Adipose tissue (tissue), 3 donors: ENCODE measurements at regions not wholly inside any gene's neighbourhood (a gene's known extent, or its start where the extent isn't known, plus 50 kb on each side); places are given as distances from the start of the nearest gene placed in this dataset.

ENCODE experiments used
- H3K27ac ChIP-seq: one replicate; pipeline ENCODE4 v1.5.1; 2013; ENCODE audit warnings: low read depth, low read length
- WGBS, 3 donors: extraction: QIAGEN DNeasy Blood & Tissue Kit; methylation state at CpG; one replicate each; pipeline ENCODE4 v1.1.7; 2013; 5-methylcytosine and 5-hydroxymethylcytosine counted together
- donor health status: healthy with polysubstance abuse.
- donor health status: Bipolar disorder and iron deficiency.
- donor health status: healthy.

DNA sequence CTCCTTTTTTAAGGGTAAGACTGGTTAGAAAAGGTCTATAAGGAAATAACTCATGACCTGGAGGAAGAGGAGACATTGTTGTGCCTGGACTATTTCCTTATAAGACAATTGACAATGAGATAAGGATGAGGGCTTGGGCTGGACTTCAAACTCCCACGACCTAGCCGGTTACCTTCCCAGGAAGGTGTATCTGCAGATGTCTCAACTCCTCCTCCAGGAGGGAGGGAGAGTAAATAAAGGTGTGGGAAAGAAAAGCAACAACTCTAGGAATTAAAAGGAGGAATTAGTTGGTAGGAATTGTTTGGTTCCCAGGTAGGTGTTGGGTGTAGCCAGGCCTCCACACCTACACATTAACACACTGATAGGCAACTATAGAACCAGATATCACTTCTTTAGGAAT lies 97.8 kb upstream of the TBL1XR1 start:
- WGBS, 3 donors = 61 to 85% (median 80%) methylated on average over 2 of the region's 2 CpGs
- no peak overlapping the region for H3K27ac ChIP-seq

DNA sequence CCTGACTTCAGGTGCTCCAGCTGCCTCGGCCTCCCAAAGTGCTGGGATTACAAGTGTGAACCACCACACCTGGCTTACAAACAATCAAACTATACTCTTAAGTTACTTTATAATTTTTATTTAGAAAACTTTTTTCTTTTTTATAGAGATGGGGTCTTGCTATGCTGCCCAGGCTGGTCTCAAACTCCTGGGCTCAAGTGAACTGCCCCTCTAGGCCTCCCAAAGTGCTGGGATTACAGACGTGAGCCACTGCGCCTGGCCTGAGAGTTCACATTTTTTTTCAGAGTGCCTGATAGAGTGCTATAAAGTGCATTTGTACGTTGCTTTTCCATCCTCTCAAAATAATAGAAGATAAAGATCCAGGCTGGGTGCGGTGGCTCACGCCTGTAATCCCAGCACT lies 102.0 kb upstream of the TBL1XR1 start:
- H3K27ac ChIP-seq = no peak overlapping the region
- WGBS, 3 donors = 97 to 98% (median 98%) methylated on average over 6 of the region's 6 CpGs

DNA sequence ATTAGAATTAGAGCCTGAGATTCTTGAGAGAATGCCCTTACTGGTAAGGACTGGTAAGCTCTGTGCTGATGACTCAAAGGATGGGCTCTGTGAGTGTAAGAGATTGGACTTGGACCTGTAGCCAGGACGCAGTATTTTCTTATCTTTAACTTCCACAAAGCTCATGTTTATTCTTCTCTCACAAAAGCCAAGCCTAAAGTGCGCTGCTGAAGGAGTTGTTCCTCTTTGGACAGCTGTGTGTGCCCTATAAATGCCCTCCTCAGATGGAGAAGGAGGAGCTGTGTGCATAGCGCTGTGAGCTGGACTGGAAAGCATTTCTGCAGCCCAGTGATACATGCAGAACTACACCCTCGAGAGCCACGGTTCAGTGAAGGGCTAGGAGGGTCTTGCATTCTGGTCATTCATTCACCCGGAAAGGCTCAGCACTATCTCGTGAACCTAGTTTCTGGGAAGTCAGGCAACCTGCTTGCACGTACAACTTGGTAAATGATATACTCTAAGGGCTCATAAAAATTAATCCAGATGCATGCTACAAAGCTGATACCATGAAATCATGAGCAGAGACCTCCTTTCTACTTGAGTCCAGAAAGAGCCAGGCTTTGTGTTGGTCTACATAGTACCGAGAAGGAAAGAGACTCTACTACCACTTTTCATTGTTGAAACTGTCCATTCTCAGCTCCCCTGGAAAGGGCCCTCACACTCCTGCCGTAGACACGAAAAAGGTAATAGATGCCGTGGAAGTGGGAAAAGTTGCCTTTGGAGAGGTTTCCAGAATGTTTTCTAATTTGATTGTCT lies 103.0 kb upstream of the TBL1XR1 start:
- WGBS, 3 donors = 40 to 55% (median 54%) methylated on average over 12 of the region's 12 CpGs
- H3K27ac ChIP-seq = no peak overlapping the region

DNA sequence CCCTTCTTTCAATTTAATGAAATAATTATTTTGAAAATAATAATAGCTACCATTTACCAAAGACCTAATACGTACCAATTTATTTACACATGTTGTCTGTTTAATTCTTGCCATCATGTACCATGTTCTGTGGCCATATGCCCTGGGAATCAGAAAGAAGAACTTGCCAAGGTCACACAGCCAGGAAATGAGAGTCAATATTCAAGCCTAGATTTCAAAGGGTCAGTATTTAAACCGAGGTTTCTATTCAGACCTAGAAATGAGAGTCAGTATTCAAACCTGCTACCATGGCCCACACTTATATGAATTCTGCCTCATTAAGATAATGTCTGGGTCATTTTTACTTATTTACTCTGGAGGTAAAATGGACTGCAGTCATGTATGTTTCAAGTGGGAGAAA lies 103.6 kb upstream of the TBL1XR1 start:
- H3K27ac ChIP-seq = no peak overlapping the region
- 31 to 87% (median 75%) methylated on average over 2 of the region's 2 CpGs for WGBS, 3 donors

DNA sequence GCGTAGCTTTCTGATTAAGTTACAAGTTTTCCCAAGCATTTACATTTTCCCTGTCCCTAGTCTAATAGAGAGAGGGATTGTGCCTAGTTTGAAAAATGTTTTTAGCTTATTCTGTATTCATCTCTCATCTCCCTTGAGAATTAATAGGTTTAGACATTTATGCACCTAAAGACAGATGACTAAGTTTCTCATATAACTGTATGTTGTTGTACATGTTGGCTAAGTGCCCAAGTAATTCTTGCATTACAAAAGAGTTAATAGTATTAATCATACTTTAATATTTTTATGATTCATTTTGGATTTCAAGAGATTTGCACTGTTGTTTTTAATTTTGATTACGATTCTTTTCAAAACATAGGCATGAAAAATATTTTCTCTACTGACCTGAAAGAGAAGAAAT lies 109.0 kb upstream of the TBL1XR1 start:
- 86 to 92% (median 91%) methylated on average over 2 of the region's 2 CpGs for WGBS, 3 donors
- H3K27ac ChIP-seq = no peak overlapping the region

DNA sequence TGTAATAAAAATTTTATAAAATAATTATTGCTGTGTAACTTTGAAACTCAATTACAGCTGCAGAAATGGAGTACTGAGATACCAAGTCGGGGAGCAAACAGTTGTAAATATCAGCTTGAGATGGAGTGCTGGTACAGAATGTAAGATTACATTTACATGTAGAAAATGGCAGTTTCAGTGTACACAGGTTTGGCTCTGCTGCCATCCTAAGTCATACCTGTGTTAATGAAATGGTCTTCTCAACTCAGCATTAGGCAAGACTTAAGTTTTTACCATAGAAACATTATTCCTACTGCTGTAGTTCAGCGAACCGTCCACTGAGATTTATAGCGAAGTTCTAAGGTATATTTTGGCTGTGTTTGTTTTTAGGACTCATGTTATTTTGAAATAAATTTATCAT lies 110.1 kb upstream of the TBL1XR1 start:
- 79 to 94% (median 91%) methylated on average over 4 of the region's 4 CpGs for WGBS, 3 donors
- no peak overlapping the region for H3K27ac ChIP-seq

DNA sequence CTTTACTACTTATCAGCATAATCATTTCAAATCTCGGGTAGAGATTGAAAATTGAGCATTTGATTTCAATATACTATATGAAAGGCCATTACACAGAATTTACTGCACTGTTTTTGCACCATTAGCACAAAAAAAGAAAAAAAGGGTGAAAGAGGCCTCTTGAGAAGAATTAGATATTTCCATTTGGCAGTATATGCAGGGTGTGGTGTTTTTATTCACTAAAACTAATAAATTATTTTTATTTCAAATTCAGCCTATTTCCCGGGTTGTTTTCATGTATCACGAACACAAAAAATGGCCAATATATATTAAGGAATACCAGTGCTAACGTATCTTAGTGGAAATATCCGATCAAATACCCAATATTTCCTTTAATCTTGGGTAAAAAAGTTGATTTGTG lies 110.5 kb upstream of the TBL1XR1 start:
- WGBS, 3 donors = 73 to 82% (median 74%) methylated on average over 5 of the region's 5 CpGs
- H3K27ac ChIP-seq = no peak overlapping the region

DNA sequence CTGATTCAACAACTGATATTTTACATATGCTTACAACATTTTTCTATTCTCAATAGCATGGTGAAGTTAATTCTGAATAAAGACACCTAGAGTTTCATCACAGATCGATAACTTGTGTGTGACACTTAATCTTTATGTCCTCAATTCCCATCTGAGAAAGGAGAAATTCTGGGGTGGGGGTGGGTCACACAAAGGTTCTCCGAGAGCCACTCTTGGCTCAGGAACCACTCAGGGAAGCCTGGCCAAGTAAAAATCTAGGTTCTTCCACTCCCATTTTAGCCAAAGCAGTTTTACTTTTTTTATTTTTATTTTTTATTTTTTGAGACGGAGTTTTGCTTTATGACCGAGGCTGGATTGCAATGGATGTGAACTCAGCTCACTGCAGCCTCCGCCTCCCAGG lies 111.0 kb upstream of the TBL1XR1 start:
- 65 to 85% (median 75%) methylated on average over 5 of the region's 5 CpGs for WGBS, 3 donors
- no peak overlapping the region for H3K27ac ChIP-seq

DNA sequence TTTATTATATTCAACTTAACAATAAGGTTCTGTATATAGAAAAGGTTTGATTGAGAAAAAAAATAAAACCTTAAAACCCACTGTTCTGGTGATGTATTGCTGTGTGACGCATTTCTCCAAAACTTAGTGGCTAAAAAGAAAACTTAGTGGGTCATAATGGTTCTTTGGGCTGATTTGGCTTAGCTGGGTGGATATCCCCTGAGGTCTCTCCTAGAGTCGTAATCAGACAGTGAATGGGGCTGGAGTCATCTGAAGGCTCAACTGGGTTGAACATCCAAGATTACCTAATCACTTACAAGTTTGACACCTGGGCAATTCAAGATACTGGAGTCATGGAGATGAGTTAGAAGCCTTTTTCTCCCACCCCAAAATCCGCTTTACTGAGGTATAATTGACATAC lies 111.6 kb upstream of the TBL1XR1 start:
- WGBS, 3 donors = 81 to 90% (median 82%) methylated on average over 3 of the region's 3 CpGs
- no peak overlapping the region for H3K27ac ChIP-seq

DNA sequence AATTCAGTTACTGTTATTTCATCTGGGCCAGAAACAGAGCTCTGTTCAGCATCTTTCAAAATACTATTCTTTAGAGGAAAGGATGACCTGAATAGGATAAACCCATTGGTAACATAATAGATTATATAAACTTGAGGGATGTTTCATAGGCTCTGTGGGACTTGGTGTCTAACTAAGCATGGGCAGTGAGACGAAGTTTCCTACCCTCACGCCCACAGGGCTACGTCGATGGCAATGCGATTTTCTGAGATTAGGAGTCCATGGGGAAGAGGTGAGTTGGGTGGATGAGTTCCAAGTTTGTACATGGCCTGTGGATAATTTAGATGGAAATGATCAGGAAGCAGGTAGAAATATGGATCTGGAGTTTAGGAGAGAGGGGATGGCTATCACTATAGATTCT lies 115.2 kb upstream of the TBL1XR1 start:
- H3K27ac ChIP-seq = no peak overlapping the region
- WGBS, 3 donors = 93 to 97% (median 96%) methylated on average over 5 of the region's 5 CpGs

DNA sequence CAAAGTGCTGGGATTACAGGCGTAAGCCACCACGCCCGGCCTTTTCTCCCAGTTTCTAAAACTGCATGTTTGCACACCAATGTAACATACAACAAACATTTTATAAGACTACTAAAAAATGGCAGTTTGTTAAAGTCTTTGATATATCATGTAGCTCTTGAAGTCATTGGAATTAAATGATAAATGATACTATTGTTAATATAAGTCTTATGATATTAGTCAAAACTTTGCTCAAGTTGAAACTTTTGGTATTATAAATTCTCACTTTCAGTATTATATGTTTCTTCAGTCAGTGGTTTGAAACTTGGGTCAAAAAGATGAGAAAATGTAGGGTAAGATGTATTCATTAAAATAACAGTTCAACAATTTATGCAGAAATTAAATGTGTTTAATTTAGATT lies 117.6 kb upstream of the TBL1XR1 start:
- no peak overlapping the region for H3K27ac ChIP-seq
- 95 to 100% (median 96%) methylated on average over 3 of the region's 3 CpGs for WGBS, 3 donors

DNA sequence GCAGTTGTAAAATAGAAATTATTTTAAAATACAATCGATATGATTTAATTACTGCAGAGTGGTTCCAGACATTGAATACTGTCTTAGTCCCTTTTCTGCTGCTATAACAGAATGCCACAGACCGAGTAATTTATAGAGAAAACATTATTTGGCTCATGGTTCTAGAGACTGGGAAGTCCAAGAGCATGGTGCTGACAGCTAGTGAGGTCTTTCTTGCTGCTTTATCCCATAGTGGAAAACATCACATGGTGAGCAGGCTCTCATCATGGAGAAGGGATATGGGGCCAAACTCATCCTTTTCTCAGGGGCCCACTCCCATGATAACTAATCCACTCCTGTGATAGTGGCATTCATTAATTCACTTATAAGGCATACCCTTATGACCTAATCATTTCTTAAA lies 120.0 kb upstream of the TBL1XR1 start:
- WGBS, 3 donors = 92 to 99% (median 95%) methylated on average over 2 of the region's 2 CpGs

DNA sequence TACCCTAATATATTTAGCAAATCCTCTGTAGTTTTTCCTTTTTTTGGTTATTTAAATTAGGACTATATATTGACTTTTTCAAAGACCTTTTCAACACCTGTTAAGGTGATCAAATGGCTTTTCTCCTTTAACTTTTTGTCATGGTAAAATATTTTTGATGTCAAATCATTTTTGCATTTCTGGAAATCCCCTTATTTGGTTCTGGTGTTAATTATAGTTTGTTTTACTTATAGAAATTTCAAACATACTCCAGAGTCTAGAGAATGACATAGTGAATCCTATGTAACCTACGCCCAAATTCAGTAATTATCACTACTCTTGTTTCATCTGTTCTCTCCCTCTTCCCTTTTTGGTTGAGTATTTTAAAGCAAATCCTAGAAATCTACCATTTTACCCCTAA lies 121.3 kb upstream of the TBL1XR1 start:
- no peak overlapping the region for H3K27ac ChIP-seq
- WGBS, 3 donors = 97 to 100% (median 100%) methylated on average over 1 of the region's 1 CpG

More for the DNA sequence above, 120.0 kb upstream of the TBL1XR1 start:
- no peak overlapping the region for H3K27ac ChIP-seq

DNA sequence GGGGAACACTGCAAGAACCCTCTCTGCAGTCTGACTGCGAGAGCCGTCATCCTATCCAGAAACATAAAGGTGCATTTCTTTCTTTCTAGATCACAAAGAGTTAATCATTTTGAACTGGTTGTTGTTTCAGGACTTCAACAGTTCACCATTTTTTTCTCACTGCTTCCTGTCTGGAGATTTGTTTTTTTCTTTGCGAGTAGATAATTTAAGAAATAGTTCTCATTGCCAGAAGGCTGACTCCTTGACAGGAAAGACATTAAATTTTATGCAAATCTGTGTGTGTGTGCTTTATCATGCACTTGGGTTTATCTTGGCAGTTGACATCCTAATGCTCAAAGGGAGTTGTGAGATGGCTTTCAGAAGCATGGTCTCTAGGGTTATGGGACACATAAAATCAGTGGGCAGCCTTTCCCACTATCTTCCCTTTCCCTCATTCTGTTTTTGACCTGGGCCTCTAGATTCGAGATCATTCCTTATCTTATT lies 123.5 kb upstream of the TBL1XR1 start:
- no peak overlapping the region for H3K27ac ChIP-seq
- WGBS, 3 donors = 45 to 48% (median 47%) methylated on average over 4 of the region's 4 CpGs

DNA sequence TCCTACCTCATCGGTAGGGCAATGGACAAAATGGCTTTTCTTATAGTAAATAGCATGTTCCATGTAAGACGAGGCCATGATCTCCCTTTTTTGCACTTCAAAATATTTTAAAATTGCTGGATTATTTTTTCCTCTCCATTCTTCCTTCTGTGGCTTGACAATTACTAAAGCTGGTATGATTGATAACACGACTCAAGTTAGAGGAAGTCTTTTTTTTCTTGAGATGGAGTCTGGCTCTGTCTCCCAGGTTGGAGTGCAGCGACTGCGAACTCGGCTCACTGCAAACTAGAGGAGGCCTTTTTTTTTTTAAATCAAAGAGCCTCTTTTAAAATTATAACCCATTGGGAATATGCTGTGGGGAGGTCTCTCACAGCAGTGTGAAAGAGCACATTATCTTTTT lies 124.5 kb upstream of the TBL1XR1 start:
- WGBS, 3 donors = 64 to 87% (median 73%) methylated on average over 6 of the region's 6 CpGs
- no peak overlapping the region for H3K27ac ChIP-seq

DNA sequence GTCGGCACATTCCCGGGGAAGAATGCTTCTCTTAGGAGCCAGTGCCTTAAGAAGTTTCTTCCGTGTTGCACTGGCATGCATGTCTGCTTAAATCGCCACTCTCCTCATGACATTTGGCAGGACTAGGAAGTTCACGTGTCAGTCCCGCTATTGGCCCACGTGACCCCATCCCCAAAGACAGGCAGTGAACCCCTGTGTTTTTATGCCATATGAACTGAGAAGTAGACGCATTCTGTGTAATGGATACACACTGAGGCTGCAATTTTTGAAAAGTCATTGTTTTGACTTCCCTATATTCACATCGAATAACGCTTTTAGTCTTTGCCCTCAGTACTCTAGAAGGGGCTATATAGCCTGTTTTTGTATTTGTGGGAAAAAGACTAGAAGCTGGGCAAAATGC lies 125.6 kb upstream of the TBL1XR1 start:
- no peak overlapping the region for H3K27ac ChIP-seq
- WGBS, 3 donors = 62 to 91% (median 68%) methylated on average over 10 of the region's 10 CpGs

DNA sequence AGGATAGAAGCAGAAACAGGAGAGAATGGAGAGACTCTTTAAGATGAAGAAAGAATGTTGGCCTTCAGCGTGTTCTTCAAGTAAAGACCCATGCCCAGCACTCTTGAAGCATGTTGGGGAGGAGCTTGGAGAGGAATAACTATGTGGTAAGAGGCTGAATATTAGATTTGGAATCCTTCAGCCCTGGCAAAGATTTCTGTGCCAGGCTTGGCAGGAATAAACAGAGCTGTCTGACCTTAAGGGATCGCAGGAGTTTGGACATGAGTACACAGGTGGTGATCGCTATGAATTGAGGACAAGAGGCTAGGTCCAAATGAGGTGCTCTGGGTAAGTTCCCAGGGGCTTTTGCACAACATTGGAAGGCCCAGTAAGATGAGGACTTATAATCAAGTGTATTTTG lies 132.6 kb upstream of the TBL1XR1 start:
- no peak overlapping the region for H3K27ac ChIP-seq
- 44 to 80% (median 78%) methylated on average over 3 of the region's 3 CpGs for WGBS, 3 donors

DNA sequence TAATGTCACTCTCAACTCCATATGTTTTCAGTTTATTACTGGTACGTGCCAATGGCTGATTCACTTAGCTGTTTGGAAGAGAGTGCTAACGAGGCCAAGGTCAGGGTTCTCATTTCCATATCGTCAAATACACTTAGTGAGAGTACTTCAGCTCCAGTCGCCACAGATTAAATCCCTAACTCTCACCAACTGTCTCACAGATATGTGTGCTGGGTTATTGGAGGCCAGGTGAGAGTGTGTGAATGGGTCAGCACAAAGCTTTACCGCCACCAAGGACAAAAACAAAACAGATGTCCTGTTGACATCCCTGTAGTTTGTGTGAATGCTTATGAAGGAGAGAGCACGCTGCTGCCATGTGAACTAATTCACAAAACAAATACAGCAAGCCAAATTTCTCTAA lies 133.5 kb upstream of the TBL1XR1 start:
- no peak overlapping the region for H3K27ac ChIP-seq
- WGBS, 3 donors = 55 to 85% (median 80%) methylated on average over 6 of the region's 6 CpGs

DNA sequence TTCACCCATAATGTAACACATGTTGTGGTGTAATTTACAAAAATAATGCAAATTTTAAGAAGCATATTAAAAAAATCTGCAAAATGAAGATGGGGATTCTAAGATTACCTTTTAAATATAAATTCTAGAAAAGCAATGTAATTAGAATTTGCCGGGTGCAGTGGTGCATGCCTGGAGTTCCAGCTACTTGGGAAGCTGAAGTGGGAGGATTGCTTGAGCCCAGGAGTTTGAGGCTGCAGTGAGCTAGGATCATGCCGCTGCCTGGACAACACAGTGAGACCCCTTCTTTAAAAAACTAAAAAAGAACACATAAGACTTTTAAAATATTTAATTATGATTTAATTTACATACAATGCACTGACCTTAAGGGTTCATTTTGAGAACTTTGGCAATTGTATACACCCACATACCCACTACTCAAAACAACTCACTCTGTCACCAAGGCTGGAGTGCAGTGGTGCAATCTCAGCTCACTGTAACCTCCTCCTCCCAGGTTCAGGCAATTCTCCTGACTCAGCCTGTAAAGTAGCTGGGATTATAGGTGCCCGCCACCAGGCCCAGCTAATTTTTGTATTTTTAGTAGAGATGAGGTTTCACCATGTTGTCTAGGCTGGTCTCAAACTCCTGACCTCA lies 134.0 kb upstream of the TBL1XR1 start:
- WGBS, 3 donors = 92 to 98% (median 95%) methylated on average over 3 of the region's 3 CpGs
- H3K27ac ChIP-seq = no peak overlapping the region

DNA sequence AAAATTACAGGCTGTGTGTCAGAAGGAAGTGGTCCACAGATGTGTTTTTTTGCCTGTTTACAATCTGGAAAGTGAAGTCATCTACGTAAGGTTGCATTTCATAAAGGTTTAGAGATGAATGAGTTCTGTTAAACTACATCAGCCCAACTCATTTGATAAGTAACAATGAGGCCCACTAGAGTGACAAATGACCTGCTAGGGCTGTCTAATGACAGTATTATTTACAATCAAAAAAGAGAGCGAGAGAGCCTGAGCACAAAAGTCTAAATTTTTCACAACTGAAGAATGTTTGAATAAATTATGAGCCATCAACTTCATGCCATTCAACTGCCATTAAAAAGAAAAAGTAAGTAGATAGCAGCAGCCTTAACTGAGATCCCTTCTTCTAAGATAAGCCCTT lies 135.7 kb upstream of the TBL1XR1 start:
- 84 to 87% (median 84%) methylated on average over 2 of the region's 2 CpGs for WGBS, 3 donors
- H3K27ac ChIP-seq = no peak overlapping the region
